ENCODE measurements at regions not wholly inside any gene's neighbourhood (a gene's known extent, or its start where the extent isn't known, plus 50 kb on each side); places are given as distances from the start of the nearest gene placed in this dataset.

DNA sequence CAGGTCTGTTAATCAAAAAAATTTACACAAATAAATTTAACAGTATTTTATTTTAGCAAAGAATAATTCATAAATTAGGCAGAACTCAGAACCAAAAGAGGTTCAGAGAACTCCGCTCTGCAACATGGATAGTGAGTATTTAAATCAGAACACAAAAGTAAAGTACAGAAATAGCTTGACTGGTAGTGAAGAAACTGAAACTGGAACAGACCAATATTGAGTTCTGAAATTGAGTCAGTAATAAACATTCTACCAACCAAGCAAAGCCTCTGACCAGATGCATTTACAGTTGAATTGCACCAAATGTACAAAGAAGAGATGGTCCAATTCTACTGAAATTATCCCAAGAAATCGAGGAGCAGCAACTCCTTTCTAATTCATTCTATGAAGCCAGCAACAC, 1542.8 kb downstream of the EFNA5 start:
- H3K9me1 ChIP-seq (replicated peaks; ENCODE audit: control insufficient read depth, extremely low read depth, insufficient read depth, low read length), result no peaks in the 10 kb centered on the region
- no peak overlapping the region for H3K27ac ChIP-seq (ENCODE audit: insufficient read depth, low read depth, low read length)
- no peak overlapping the region for H3K4me2 ChIP-seq (ENCODE audit: insufficient read depth, low read length)
- BruUV-seq (replicated peaks), result no TSS peak
- H3K36me3 ChIP-seq (ENCODE audit: control insufficient read depth in 2 of 2, extremely low read depth in 1 of 2, insufficient read depth in 2 of 2, low read length in 2 of 2), result no peaks in the 10 kb centered on the region
- H3K79me2 ChIP-seq (ENCODE audit: control insufficient read depth, insufficient read depth, low read length), result no peaks in the 10 kb centered on the region
- DNase-seq (ENCODE audit: low read depth, low spot score) (no peak), FAIRE-seq (no peak)
- CTCF ChIA-PET, result interaction anchor here (0.6 to 1.5 kb wide), 4 partner anchors 10 to 1120 kb away, joined by 3 to 5 read pairs (median 4); no protein-coding TSS in a partner anchor
- H3K9me3 ChIP-seq (replicated peaks; ENCODE audit: control insufficient read depth, insufficient read depth, low read length), result no peaks in the 10 kb centered on the region
- H4K20me1 ChIP-seq (replicated peaks; ENCODE audit: control insufficient read depth, extremely low read depth, insufficient read depth, low read length), result no peaks in the 10 kb centered on the region
- POLR2A ChIA-PET, result no interaction called here
- no peaks in the 10 kb centered on the region for H3K27me3 ChIP-seq (ENCODE audit: control insufficient read depth in 2 of 2, insufficient read depth in 2 of 2, low read length in 2 of 2)
- intact Hi-C loops (cut with micrococcal nuclease) (no loop called here), dilution Hi-C loops (cut with MboI; ENCODE audit: extremely low pct_ligation_motif_present, low sequenced_read_pairs) (no loop called here)
- TF ChIP-seq, protein P1, sequence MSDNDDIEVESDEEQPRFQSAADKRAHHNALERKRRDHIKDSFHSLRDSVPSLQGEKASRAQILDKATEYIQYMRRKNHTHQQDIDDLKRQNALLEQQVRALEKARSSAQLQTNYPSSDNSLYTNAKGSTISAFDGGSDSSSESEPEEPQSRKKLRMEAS (IDR thresholded peaks at IDR 0.05; ENCODE audit: insufficient read depth, insufficient read length), result no peak
- TF ChIP-seq POLR2AphosphoS5 (IDR thresholded peaks at IDR 0.05; ENCODE audit: insufficient read depth, low read depth, low read length) (no peak), MYC (IDR thresholded peaks at IDR 0.05; ENCODE audit: low read depth, low read length) (no peak), JUN (IDR thresholded peaks at IDR 0.05; ENCODE audit: borderline replicate concordance, insufficient read depth, insufficient read length, low read depth) (no peak), GATA2 (IDR thresholded peaks at IDR 0.05; ENCODE audit: insufficient read depth, insufficient read length, low read depth, low read length) (no peak), FOS (IDR thresholded peaks at IDR 0.05; ENCODE audit: borderline replicate concordance, insufficient read depth, low read length) (no peak), EZH2 (IDR thresholded peaks at IDR 0.05; ENCODE audit: borderline replicate concordance, low read depth, low read length, severe bottlenecking) (no peak), POLR2A (IDR thresholded peaks at IDR 0.05; ENCODE audit: low read depth, low read length) (no peak)
- TF ChIP-seq, protein P2, sequence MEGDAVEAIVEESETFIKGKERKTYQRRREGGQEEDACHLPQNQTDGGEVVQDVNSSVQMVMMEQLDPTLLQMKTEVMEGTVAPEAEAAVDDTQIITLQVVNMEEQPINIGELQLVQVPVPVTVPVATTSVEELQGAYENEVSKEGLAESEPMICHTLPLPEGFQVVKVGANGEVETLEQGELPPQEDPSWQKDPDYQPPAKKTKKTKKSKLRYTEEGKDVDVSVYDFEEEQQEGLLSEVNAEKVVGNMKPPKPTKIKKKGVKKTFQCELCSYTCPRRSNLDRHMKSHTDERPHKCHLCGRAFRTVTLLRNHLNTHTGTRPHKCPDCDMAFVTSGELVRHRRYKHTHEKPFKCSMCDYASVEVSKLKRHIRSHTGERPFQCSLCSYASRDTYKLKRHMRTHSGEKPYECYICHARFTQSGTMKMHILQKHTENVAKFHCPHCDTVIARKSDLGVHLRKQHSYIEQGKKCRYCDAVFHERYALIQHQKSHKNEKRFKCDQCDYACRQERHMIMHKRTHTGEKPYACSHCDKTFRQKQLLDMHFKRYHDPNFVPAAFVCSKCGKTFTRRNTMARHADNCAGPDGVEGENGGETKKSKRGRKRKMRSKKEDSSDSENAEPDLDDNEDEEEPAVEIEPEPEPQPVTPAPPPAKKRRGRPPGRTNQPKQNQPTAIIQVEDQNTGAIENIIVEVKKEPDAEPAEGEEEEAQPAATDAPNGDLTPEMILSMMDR (IDR thresholded peaks at IDR 0.05; ENCODE audit: extremely low read depth in 1 of 2, insufficient read depth in 1 of 2, low read depth in 1 of 2, low read length in 2 of 2), result no peak
- no peaks in the 10 kb centered on the region for H3K4me1 ChIP-seq (ENCODE audit: control insufficient read depth, extremely low read depth, insufficient read depth, low read length)
- no peak overlapping the region for H3K9ac ChIP-seq (replicated peaks; ENCODE audit: extremely low read depth, insufficient read depth, low read length)
- no peak overlapping the region for H2AFZ ChIP-seq (ENCODE audit: low read depth, low read length)
- H3K4me3 ChIP-seq (replicated peaks in 1 of 3; ENCODE audit: insufficient read depth in 1 of 3, low read depth in 1 of 3, low read length in 3 of 3), result no peak overlapping the region

Measured in endothelial cell of umbilical vein (primary cell).